GM12872 (cell line): ENCODE measurements at regions not wholly inside any gene's neighbourhood (a gene's known extent, or its start where the extent isn't known, plus 50 kb on each side); places are given as distances from the start of the nearest gene placed in this dataset.

Experiments
- TF ChIP-seq, protein P1 (sequence below): IDR thresholded peaks from 3 replicates; pipeline ENCODE4 v1.5.1; 2011; ENCODE audit warnings: low read depth, mild to moderate bottlenecking, low read length, moderate library complexity; ENCODE audit not compliant: insufficient read depth

GRCh38 chr13:48776401-48776800, 122.7 kb downstream of the CYSLTR2 start:
- TF ChIP-seq, protein P1, sequence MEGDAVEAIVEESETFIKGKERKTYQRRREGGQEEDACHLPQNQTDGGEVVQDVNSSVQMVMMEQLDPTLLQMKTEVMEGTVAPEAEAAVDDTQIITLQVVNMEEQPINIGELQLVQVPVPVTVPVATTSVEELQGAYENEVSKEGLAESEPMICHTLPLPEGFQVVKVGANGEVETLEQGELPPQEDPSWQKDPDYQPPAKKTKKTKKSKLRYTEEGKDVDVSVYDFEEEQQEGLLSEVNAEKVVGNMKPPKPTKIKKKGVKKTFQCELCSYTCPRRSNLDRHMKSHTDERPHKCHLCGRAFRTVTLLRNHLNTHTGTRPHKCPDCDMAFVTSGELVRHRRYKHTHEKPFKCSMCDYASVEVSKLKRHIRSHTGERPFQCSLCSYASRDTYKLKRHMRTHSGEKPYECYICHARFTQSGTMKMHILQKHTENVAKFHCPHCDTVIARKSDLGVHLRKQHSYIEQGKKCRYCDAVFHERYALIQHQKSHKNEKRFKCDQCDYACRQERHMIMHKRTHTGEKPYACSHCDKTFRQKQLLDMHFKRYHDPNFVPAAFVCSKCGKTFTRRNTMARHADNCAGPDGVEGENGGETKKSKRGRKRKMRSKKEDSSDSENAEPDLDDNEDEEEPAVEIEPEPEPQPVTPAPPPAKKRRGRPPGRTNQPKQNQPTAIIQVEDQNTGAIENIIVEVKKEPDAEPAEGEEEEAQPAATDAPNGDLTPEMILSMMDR, result no peak

DNA sequence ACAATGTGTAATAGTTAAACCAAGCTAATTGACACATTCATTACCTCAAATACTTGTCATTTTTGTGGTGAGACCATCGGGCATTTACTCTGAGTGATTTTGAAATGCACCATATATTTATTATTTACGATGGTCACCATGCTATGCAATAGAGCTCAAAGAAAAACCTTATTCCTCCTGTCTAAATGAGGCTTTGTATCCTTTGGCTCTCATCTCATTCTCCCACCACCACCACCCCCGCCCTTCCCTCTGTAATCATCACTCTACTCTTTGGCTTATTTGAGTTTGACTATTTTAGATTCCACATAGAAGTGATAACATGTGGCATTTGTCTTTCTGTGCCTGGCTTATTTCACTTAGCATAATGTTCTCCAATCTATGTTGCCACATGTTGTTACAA, 124.9 kb downstream of the CYSLTR2 start:
- TF ChIP-seq, protein P1, result no peak

DNA sequence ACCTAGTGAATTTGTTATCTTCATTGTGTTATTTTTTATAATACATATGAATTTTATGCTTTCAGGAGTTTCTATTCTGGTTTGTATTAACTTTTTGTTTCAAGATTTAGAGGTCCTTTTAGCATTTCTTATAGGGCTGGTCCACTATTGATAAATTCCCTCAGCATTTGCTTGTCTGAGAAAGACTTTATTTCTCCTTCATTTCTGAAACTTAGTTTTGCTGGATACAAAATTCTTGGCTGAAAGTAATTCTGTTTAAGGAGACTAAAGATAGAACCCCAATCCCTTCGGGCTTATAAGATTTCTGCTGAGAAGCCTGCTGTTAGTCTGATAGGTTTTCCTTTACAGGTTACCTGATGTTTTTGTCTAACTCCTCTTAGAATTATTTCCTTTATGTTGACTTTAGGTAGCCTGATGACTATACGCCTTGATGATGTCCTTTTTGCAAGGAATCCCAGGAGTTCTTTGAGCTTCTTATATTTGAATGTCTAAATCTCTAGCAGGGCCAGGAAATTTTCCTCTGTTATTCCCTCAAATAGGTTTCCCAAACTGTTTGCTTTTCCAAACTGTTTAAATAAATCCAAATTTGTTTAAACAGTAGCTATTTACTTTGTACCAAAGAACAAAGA, 127.1 kb downstream of the CYSLTR2 start:
- TF ChIP-seq, protein P1, result no peak

DNA sequence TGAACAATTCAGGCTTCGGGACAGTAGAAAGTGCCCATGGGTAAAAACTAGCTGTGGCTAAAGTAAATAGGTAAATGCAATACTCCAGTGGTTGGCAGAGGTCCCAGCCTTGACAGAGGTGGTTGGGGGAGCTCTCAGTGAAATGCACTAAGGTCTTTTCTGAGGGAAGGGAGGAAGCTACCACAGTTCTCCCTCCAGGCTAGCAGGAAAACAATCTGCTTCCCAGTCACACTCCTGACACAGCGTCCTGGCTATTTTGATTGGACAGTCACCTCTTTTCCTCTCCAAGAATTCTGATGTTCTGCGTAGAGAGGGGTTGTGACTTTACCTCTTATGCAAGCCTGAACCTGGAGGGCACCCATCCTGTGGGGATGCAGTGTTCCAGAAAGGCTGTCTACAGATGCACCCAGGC, 128.7 kb downstream of the CYSLTR2 start:
- TF ChIP-seq, protein P1, result no peak

- TF ChIP-seq, protein P1, result no peak
Measured at GRCh38 chr13:48783181-48783630, 129.5 kb downstream of the CYSLTR2 start.

DNA sequence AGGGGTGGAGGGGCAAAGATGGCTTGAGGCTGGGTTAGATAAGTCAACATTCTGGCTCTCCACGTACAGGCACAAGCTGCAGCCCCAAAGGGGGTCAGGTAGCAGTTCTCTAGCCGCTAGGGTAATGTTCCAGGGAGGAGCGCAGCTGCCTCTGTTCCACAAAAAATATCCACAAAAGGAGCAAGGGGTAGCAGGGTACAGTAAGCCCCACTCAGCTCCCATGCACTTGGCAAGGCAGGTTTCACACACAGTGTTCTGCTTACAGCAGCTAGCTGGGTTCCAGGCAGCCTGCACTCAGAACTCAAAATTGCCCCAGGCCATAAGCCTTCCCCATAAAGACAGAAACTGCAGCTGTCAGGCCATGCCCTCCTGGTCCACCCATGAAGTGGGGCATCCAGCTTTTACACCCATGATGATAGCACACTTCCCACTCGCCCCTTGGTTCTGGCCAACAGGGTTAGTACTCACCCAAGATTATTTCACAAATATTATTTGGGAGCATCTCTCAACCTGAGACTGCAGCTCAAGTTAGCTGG, 130.0 kb downstream of the CYSLTR2 start:
- TF ChIP-seq, protein P1, result no peak

- TF ChIP-seq, protein P1, result no peak
Measured at GRCh38 chr13:48784916-48785548, 131.3 kb downstream of the CYSLTR2 start.
